ENCODE measurements at regions not wholly inside any gene's neighbourhood (a gene's known extent, or its start where the extent isn't known, plus 50 kb on each side); places are given as distances from the start of the nearest gene placed in this dataset.
"Not testable (repeated sequence)": the region's sequence is repeated elsewhere in the genome, so short reads cannot be mapped to it uniquely, and the experiment has no call there.

DNA sequence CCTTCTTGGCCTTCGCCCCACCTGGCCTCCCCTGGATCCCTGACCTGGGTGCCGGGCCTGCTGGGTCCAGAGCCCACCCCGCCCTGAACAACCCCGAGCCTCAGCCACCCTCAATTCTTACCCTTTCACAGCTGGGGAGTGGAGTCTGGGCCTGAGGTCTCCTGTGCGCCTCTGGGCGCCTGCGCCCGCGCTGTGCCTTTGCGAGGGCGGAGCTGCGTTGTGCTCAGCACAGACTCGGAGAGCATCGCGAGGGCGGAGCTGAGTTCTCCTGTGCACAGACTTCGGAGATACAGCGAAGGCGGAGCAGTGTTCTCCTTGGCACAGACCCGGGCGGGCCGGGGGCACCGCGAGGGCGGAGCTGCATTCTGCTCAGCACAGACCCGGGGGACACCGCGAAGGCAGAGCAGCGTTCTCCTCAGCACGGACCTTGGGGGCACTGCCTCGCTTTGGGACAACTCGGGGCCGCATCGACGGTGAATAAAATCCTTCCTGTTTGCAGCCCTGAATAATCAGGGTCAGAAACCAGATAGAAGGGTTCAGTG, 547.2 kb downstream of the FAM72C start:
- H3K36me3 Mint-ChIP-seq (ENCODE audit: low read depth); CTCF ChIA-PET; H3K27ac Mint-ChIP-seq; DNase-seq; H3K4me1 Mint-ChIP-seq (ENCODE audit: low read depth); H3K9me3 Mint-ChIP-seq; intact Hi-C loops (cut with micrococcal nuclease); H3K27me3 Mint-ChIP-seq (ENCODE audit: low read depth): not testable (repeated sequence)
- peak overlapping the region; percentile 56 for H3K4me3 Mint-ChIP-seq

DNA sequence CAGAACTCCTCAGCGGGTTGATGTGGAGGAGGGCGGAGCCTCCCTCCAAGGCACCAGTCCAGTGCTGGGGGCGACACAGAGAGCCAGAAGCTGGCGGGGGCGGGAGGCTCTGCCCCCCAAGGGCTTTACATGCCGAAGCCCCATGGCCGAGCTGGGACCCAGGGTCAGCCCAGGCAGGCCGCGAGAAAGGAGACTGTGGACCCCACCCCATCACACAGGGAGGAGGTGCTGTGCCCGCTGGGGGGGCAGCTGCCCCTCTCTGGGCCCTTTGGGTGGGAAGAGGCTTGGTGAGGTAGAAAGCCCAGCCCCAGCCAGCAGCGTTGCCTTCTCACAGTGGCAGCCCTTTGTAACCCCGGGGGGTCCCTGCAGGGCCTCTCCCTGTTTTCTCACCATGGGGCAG, 548.0 kb downstream of the FAM72C start:
- DNase-seq; H3K4me1 Mint-ChIP-seq (ENCODE audit: low read depth); CTCF ChIA-PET; H3K27me3 Mint-ChIP-seq (ENCODE audit: low read depth); H3K36me3 Mint-ChIP-seq (ENCODE audit: low read depth); H3K4me3 Mint-ChIP-seq; H3K9me3 Mint-ChIP-seq; H3K27ac Mint-ChIP-seq; intact Hi-C loops (cut with micrococcal nuclease): not testable (repeated sequence)

DNA sequence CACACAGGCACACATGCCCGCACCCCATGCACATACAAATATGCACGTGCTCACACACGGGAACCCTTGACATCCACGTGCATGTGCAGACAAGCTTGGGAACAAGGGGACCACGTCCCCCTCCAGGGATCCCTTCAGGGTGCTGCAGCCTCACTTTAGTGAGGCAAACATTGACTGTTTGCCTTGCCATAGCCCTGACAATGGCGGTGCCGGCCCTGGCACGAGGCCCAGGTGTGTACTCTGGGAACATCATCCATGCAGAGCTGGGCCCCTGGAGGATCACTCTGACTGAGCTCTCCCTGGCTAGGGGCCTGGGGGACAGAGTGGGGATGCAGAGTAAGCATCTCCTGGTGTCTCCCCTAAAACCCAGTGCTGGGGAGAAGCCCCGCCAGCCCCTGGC, 550.5 kb downstream of the FAM72C start:
- CTCF ChIA-PET; H3K4me3 Mint-ChIP-seq; DNase-seq; H3K9me3 Mint-ChIP-seq; H3K36me3 Mint-ChIP-seq (ENCODE audit: low read depth); H3K4me1 Mint-ChIP-seq (ENCODE audit: low read depth); H3K27ac Mint-ChIP-seq; intact Hi-C loops (cut with micrococcal nuclease); H3K27me3 Mint-ChIP-seq (ENCODE audit: low read depth): not testable (repeated sequence)
